ENCODE measurements at regions not wholly inside any gene's neighbourhood (a gene's known extent, or its start where the extent isn't known, plus 50 kb on each side); places are given as distances from the start of the nearest gene placed in this dataset.

GRCh38 chr9:79985772-79986171, 414.0 kb downstream of the TLE4 start:
- Histone ChIP-seq H2AFZ (ENCODE audit: low read length) (no peak overlapping the region), H2BK120ac (ENCODE audit: low read depth, low read length, poor library complexity, severe bottlenecking) (no peak overlapping the region), H2BK5ac (ENCODE audit: insufficient read length, low read length) (no peak overlapping the region), H3K4me1 (ENCODE audit: insufficient read depth, low read length) (no peaks in the 10 kb centered on the region), H3K9ac (ENCODE audit: extremely low read depth, insufficient read length, low read length) (no peak overlapping the region), H2AK5ac (ENCODE audit: insufficient read length, low read length) (no peak overlapping the region), H3K18ac (ENCODE audit: insufficient read length, low read depth, low read length) (no peak overlapping the region), H3K79me1 (ENCODE audit: insufficient read depth, low read depth, low read length, poor library complexity, severe bottlenecking) (no peaks in the 10 kb centered on the region), H4K8ac (replicated peaks; ENCODE audit: insufficient read length, low read depth, low read length) (no peak overlapping the region), H3K23ac (ENCODE audit: insufficient read length, low read depth, low read length) (no peak overlapping the region), H3K56ac (ENCODE audit: insufficient read length, low read depth, low read length) (no peak overlapping the region), H3K4ac (ENCODE audit: low read depth, low read length) (no peak overlapping the region), H3K79me2 (ENCODE audit: insufficient read depth, low read length) (no peaks in the 10 kb centered on the region), H3T11ph (ENCODE audit: low read length) (no peak overlapping the region), H4K5ac (ENCODE audit: insufficient read length, low read depth, low read length) (no peak overlapping the region), H3K9me3 (ENCODE audit: control insufficient read depth, low read depth, low read length) (no peaks in the 10 kb centered on the region), H2BK12ac (ENCODE audit: insufficient read length, low read depth, low read length) (no peak overlapping the region), H3K27me3 (ENCODE audit: insufficient read depth, low read length) (no peaks in the 10 kb centered on the region; the same call in 1 of the 2 replicates), H4K20me1 (ENCODE audit: control insufficient read depth, insufficient read depth, insufficient read length) (no peaks in the 10 kb centered on the region), H4K91ac (ENCODE audit: insufficient read length, low read depth, low read length) (no peak overlapping the region), H3K23me2 (ENCODE audit: insufficient read length, low read depth, low read length, poor library complexity, severe bottlenecking) (no peaks in the 10 kb centered on the region), H3K4me2 (ENCODE audit: insufficient read depth, insufficient read length, low read length) (no peak overlapping the region), H2BK15ac (ENCODE audit: low read depth, low read length) (no peak overlapping the region), H2BK20ac (ENCODE audit: low read depth, low read length, poor library complexity, severe bottlenecking) (no peak overlapping the region), H3K27ac (ENCODE audit: insufficient read length, low read depth, low read length) (no peak overlapping the region), H3K14ac (ENCODE audit: insufficient read depth, low read length) (no peak overlapping the region)
- no peaks in the 10 kb centered on the region; a peak in 2 of 7 replicates for H3K36me3 Mint-ChIP-seq (ENCODE audit: insufficient read depth in 1 of 3, low read depth in 3 of 3)
- no peak overlapping the region for H3K4me3 Mint-ChIP-seq
- no peak for DNase-seq
- no peak overlapping the region for H3K27ac Mint-ChIP-seq
- H3K9me3 Mint-ChIP-seq, result no peaks in the 10 kb centered on the region
- H3K4me1 Mint-ChIP-seq, result peaks cover 4 to 6% of the 10 kb centered on the region in 2 experiments
- WGBS (ENCODE audit: extremely low coverage, insufficient read length, low lambda C conversion rate), result no CpG with 5 or more reads among the region's 5 CpGs
- H3K27me3 Mint-ChIP-seq (ENCODE audit: low read depth), result no peaks in the 10 kb centered on the region
- TF ChIP-seq CTCF (conservative IDR thresholded peaks at IDR 0.05), result no peak

Measured in H9 (cell line).